NCI-H510A treated with DMSO at 0.1 percent for 48 hours (cell line): ENCODE measurements at regions not wholly inside any gene's neighbourhood (a gene's known extent, or its start where the extent isn't known, plus 50 kb on each side); places are given as distances from the start of the nearest gene placed in this dataset.
"Not testable (repeated sequence)": the region's sequence is repeated elsewhere in the genome, so short reads cannot be mapped to it uniquely, and the experiment has no call there.

Experiments
- DNase-seq: peaks from one replicate; lab custom pipeline; 2025; lab: John Stamatoyannopoulos, UW

- no peak for DNase-seq
These were observed 57.9 kb downstream of the FANCF start for GRCh38 chr11:22567759-22568158.

DNA sequence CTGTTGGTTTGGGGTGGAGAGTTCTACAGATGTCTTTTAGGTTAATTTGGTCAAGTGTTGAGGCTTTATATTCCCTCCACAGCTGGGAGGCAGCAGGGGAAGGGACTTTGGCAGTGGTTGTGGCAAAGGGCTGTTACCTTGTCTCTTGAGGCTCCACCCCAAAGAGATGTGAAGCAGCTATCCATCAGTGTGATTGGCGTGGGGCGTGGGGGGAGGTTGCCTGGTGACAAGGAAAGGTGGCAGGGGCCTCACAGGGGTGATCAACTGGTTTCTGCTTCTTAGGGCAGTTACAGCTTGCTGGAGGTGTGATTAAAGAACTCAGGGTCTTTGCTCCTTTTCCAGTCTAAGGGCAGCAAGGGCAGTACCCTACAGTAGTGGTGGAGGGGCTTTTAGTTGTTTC lies 59.3 kb downstream of the FANCF start:
- DNase-seq = no peak

DNA sequence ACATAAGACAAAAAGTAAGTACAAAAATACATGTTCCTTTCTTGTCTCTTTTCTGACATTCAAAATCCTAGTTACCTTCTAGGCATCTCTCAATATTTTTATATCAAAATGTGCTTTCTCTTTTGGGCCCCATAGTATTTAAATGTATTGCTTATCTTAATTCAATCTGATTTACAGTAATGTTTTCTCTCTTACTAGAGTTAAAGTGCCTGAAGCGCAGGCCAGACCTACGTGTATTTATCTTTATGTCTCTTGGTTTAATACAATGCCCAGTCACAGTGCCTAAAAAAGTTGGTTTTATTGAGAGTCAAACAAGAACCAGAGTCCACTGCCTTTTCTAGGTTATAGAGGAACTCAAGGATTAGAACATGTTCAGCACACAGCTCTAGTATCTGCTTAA lies 64.3 kb downstream of the FANCF start:
- no peak for DNase-seq

DNA sequence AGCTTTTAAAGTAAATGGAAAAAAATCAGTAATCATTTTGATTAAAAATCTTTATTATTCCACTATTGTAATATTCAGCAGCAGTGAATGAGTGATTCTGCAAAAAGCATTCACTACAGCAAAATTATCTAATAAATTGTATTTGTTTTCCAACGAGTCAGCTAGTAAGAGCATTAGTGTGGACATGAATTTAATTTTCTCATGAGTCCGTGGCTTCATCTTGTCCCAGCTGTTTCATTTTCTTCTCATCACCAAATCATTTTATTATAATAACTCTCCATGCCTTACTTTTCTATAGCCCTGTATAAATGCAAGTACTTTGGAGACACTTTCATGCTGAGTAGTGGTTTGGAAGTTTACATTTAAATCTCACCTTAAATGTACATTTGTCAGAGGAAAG lies 66.2 kb downstream of the FANCF start:
- no peak for DNase-seq

GRCh38 chr11:22558664-22559063 lies 67.0 kb downstream of the FANCF start:
- DNase-seq = no peak

DNA sequence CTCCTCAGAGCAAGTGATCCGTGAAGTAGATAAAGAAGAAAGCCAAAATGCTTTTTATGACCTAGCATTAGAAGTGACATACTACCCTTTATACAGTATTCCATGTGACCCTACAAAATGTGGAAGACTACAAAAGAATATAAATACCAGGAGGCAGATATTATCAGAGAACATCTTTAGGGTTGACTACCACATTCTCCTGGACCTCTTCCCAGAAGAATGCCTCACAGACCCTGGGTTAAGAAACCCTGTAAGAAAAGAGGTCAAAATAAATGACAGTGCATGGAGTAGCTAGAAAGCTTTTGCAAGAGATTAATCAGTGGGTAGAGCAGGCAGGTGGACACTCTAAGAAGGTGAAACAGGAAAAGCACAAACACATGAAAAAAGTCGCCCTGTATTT lies 69.2 kb downstream of the FANCF start:
- DNase-seq = no peak

GRCh38 chr11:22555881-22556280 lies 69.7 kb downstream of the FANCF start:
- DNase-seq = no peak

DNA sequence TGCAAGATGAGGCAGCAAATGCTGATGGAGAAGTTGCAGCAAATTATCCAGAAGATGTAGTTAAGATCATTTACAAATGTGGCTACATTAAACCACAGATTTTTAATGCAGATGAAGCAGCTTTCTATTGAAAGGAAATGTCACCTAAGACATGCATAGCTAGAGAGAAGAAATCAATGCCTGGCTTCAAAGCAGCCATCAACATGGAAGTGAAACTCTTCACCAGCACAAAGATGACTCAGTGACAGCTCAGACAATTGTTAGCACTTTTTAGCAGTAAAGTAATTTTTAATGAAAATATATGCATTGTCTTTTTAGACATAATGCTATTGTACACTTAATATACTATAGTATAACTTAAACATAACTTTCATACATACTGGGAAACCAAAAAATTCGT lies 71.4 kb downstream of the FANCF start:
- DNase-seq = no peak

- DNase-seq = no peak
These were observed 72.7 kb downstream of the FANCF start for GRCh38 chr11:22552885-22553284.

- no peak for DNase-seq
These were observed 78.9 kb downstream of the FANCF start for GRCh38 chr11:22546746-22547145.

DNA sequence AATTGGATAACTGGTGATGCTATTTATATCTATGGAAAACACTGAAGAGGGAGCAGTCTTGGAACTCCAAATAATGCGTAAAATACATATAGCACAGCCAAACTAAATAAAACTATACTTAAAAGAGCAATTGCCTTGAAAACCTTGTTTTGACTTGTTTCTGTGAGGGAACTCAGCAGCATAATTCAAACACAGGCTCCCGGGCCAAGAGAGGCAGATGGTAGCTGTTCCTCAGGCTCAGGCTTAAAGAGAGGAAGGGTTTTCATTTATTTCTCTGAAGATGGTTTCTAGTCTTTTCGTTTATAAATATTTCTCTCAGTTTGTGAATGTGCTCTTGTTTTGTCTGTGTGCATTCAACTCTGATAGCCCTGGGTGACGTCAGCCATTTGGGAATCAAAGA lies 82.4 kb downstream of the FANCF start:
- DNase-seq = no peak

GRCh38 chr11:22539821-22540256 lies 85.8 kb downstream of the FANCF start:
- peak; percentile 4 for DNase-seq

DNA sequence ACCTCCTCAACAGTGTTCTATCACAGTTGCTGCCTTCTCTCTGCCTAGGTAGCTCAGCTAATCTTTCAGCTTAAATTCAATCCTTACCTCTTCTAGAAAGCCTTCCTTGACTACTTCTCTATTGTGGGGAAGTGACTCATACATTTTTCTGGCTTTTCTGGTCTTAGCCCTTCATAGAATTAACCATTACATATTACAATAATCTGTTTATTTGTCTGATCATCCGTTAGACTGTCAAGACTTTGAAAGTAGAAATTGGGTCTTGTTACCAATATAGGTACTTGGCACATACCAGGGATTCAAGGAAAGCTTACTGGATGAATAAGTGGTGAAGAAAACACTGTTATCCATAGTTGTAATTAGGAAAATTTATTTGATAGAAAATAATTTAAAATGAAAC lies 89.6 kb downstream of the FANCF start:
- DNase-seq = no peak

GRCh38 chr11:22528612-22529429 lies 96.8 kb downstream of the FANCF start:
- peak; percentile 22 for DNase-seq

- DNase-seq = no peak
These were observed 103.4 kb downstream of the FANCF start for GRCh38 chr11:22522225-22522624.

DNA sequence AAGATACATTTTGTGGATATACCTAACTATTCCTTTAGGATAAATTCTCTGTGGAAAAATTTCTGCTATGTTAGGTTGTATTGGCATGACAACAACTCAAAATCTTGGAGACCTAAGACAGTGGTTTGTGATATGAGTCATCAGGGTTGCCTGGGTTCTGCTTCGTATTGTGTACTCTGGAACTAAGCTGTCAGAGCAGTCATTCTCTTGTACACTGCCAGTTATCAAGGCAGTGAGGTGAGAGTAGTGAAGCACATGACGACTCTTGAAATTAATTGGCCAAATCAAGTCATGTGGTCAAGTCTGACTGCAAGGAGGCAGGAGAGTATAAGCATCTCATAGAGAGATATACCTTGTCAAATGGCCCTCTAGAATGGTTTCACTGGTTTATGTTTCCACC lies 104.4 kb downstream of the FANCF start:
- no peak for DNase-seq

GRCh38 chr11:22520521-22520920 lies 105.1 kb downstream of the FANCF start:
- no peak for DNase-seq

GRCh38 chr11:22518344-22518743 lies 107.3 kb downstream of the FANCF start:
- not testable (repeated sequence) for DNase-seq

GRCh38 chr11:22516111-22516510 lies 109.5 kb downstream of the FANCF start:
- DNase-seq = no peak

DNA sequence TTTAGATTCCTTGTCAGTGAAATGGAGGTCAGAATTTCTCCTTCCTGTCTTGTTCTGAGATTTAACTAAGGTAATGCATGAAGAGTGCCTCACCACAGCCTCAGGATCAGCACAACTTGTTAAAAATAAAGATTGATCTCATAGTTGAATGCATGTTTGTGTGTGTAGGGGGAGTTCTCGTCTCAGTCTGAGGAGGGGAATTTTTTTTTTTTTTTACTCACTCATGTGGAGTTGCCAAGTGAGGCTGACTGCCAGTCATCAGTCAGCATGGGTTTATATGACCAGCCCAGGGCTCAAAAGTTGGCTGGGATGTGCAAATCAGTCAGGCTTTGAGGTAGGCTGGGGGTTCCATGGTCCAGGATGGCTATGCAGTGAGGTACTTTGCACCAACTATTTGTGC lies 113.2 kb downstream of the FANCF start:
- no peak for DNase-seq

GRCh38 chr11:22510741-22511140 lies 114.9 kb downstream of the FANCF start:
- no peak for DNase-seq

GRCh38 chr11:22510010-22510409 lies 115.6 kb downstream of the FANCF start:
- DNase-seq = no peak

- no peak for DNase-seq
These were observed 117.0 kb downstream of the FANCF start for GRCh38 chr11:22508665-22509064.

DNA sequence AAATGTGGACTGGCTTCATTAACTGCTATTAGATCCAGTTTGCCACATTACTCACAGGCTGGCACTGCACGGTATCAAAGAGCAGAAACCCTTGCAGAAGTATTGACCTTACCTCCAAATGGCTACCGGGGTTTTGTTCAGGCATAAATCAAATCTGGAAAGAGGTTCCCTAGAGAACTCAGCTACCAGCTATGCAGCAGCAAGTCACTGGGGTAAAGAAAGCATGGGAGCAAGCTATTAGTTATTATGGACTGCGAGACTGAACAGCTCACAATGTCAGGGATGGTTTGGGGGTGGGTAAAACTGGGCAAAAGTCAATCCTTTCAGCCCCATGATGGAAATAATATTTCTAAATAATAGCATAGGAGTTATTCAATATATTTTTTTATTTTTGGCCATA lies 128.1 kb downstream of the FANCF start:
- DNase-seq = no peak
